ENCODE measurements at regions not wholly inside any gene's neighbourhood (a gene's known extent, or its start where the extent isn't known, plus 50 kb on each side); places are given as distances from the start of the nearest gene placed in this dataset.

GRCh38 chr5:106374956-106375355 is 1295.8 kb downstream of the EFNA5 start:
- TF ChIP-seq POLR2A (IDR thresholded peaks at IDR 0.05) (no peak), CTCF (IDR thresholded peaks at IDR 0.05) (no peak), POLR2AphosphoS5 (IDR thresholded peaks at IDR 0.05) (no peak)
